Left colon (tissue), 2 donors: ENCODE measurements at regions not wholly inside any gene's neighbourhood (a gene's known extent, or its start where the extent isn't known, plus 50 kb on each side); places are given as distances from the start of the nearest gene placed in this dataset.

Experiments
- ATAC-seq: fragments of 200-7000 bp; cut with Tn5 transposase; one replicate; pipeline ENCODE4 v1.9.1; 2020; ENCODE audit warnings: mild to moderate bottlenecking, moderate library complexity
- DNase-seq, 2 donors: peaks; one replicate each; pipeline ENCODE4 v3.0.0-alpha.2; 2020
- intact Hi-C, 2 donors: fragments of 100-400 bp; cut with DNase I in 1 of 2; cut with micrococcal nuclease in 1 of 2; formaldehyde crosslinking; loops; one replicate each; pipeline versions ENCODE4 v1.11.2 to v1.14.0; 2022; cut with DNase I, micrococcal nuclease
- donor health status: DM: no; HTN: no; CAD: no.
- donor health status: DM: yes; HTN: yes; CAD: no.

DNA sequence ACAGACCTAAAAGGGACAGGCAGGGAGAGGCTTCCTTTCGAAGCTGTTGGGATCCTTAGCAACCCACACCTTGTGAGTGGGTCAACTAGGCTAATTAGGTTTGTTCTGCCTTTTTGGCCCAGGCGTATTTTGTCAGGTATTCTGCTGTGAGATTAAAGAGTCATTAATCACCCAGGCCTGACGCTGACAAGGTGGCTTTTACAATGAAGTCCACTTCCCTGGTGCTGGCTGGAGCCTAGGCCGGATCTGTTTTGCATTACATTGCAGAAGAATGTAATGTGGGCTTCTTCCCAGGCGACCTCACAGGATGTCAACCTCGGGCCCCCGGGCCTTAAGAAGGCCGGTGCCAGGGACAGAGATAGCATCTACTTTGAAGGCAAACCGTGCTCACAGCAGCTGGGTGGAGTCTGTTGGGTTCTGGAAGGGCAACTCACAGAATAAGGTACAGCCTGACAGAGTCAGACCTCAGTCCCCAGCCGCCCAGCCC, 76.9 kb downstream of the HES1 start:
- no peak for ATAC-seq
- intact Hi-C loops, result no loop called here
- no peak for DNase-seq

GRCh38 chr3:194215392-194215791, 79.4 kb downstream of the HES1 start:
- ATAC-seq (no peak), DNase-seq (no peak)
- intact Hi-C loops, result no loop called here

GRCh38 chr3:194218646-194219453, 82.9 kb downstream of the HES1 start:
- intact Hi-C loops, result no loop called here
- ATAC-seq, result no peak
- DNase-seq, result no peak

DNA sequence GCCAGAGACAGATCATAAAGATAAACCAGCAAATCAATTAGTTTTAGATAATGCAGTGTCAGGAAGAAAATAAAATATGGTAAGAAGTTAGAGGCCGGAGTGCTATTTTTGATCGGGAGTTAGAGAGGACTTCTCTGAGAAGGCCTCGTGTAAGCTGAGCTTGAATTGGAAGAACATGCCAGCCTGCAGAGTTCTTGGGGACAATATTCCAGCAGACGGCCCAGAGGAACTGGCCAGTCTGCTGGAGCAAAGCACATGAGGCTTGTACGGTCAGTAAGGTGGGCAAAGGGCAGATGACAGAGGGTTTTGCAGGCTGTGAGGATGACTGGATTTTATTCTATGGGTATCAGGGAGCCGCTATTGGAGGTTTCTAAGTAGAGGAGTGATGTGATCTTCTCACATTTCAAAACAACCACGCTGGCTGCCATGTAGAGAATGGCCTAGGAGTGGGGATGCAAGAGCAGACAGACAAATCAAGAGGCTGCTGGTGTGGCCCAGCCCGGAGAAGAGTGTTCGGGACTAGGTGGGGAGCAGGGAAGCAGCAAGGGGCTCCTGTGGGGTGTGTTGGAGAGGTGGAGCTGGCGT, 84.0 kb downstream of the HES1 start:
- no peak for DNase-seq
- no peak for ATAC-seq
- intact Hi-C loops, result no loop called here

DNA sequence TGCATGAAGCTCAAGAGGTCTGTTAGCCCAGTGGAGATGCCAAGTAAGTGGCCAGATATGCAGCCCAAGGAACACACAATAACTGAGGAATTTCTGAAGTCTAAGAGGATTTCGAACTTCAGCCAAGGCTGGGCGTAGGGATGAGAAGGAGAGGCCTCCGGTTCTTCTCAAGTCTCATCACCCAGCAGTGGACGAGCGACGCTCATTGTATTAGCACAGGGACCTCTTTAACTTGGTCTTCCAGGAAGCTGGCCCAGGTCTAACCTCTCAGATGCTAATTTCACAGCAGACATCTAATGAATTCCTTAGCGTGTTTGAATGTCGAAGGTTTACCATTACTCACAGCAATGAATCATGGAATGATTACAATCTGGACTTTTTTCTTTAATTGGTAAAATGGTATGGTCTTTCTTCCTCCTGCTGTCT, 85.0 kb downstream of the HES1 start:
- ATAC-seq, result no peak
- DNase-seq, result no peak
- intact Hi-C loops, result no loop called here

- intact Hi-C loops, result no loop called here
- no peak for DNase-seq
Measured at GRCh38 chr3:194221336-194221735, 85.4 kb downstream of the HES1 start.

GRCh38 chr3:194223951-194224350, 88.0 kb downstream of the HES1 start:
- no peak for DNase-seq

More at GRCh38 chr3:194221336-194221735, 85.4 kb downstream of the HES1 start:
- ATAC-seq, result no peak

GRCh38 chr3:194224471-194225417, 88.8 kb downstream of the HES1 start:
- intact Hi-C loops, result no loop called here
- ATAC-seq (no peak), DNase-seq (no peak)

More at GRCh38 chr3:194223951-194224350, 88.0 kb downstream of the HES1 start:
- intact Hi-C loops, result no loop called here
- ATAC-seq, result no peak

DNA sequence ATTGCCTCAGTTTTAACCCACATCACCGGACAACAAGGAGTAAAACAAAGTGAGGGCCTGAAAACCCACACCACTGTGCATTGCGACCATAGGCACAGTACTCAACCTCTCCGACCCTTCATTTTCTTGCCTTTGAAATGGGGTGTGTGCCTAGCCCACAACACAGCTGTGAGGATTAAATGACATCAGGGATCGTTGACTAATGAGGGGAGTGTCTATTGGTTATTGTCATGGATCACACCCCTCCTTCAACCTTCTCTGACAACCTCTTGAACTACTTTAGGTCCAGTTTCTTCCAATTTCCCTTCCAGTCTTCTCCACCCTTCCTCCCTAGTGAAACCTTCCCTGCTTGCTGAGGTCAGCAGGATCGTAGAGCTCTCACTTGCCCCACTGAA, 89.5 kb downstream of the HES1 start:
- no peak for ATAC-seq
- no peak for DNase-seq
- intact Hi-C loops, result no loop called here

DNA sequence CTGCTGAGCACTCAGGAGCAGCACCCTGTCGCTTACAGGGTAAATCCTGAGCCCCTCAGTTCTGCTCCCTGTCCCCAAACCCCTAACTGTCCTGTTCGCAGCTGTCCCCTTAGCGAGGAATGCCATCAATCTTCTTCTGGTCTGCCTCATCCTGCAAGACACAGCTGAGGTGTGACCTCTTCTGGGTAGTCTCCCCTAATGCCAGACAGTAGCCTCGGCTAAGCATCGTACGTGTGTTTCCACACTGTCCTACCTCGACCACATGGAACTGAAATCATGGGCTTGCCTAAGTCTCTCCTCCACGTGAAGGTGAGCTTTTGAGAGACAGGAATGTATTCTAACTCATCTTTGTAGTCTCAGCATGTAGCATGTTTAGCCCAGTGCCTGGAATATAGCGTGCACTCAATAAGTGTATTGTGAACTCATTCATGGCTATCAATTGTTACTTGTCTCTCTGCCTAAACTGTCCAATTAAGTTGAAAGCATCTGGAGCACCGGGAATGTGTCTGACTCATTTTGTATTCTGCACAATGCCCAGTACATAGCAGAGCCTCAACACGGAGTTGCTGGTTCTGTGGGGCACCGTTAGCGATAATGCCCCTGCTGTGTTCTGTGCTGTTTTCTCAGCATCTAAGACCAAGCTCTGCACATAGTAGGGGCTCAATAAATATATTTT, 90.2 kb downstream of the HES1 start:
- intact Hi-C loops, result no loop called here
- ATAC-seq, result no peak
- DNase-seq, result no peak

DNA sequence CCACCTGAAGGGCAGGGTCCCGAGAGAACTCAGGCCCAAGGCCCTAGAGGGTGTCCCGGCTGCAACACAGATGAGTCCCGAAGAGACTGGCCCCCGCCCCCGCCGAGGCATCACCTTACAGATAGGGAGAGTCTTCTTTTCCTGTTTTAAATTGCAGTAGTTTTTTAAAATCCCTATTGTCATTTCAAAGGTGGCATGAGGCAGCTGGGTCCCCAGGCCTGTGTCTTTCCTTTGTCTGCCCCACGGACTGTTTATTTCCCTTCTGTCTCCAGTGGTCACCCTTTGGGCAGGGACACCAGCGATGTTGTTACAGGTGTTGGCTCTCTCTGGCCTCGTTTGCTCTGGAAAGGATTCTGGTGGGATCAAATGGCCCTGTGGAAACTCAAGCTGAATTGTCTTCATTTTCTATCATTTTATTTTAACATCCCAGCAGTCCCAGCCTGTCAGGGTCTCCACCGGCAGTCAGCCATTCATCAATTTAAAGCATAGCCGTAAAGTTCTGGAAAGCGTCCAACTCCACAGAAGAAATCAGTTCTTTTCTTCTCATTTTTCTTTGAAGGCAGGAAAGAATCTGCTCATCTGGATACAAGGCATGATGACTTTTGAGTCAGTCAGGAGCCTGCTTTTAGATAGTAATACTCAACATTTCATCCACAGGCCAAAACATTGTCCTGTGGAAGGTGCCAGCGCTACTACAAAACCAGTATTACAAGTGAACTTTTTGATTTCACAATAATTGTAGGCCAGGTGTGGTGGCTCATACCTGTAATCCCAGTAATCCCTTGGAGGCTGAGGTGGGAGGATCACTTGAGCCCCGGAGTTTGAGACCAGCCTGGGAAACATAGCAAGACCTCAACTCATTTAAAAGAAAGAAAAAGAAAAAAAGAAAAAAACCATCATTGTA, 96.2 kb downstream of the HES1 start:
- intact Hi-C loops, result no loop called here
- ATAC-seq, result no peak
- no peak for DNase-seq

DNA sequence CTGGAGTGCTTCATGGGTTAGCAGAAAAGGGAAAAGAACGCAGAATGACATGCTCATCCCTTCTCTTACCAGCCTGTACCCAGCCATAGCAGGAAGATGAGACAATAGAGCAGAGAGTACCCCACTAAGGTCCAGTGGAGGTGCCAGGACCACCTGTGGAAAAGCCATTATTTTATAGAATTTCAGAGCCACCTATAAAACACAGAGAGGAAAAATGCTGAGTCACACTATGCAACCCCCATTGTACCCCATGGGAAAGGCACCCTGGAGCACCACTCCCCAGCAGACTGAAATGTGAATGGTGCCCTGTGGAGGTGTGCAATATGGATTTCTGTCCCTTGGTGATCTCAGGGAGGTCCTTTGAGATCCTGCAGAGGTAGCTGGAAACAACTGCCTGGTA, 97.2 kb downstream of the HES1 start:
- ATAC-seq, result no peak
- no peak for DNase-seq
- intact Hi-C loops, result no loop called here

GRCh38 chr3:194235160-194235559, 99.2 kb downstream of the HES1 start:
- DNase-seq (no peak), ATAC-seq (no peak)
- intact Hi-C loops, result no loop called here

GRCh38 chr3:194237110-194237509, 101.2 kb downstream of the HES1 start:
- intact Hi-C loops, result no loop called here
- no peak for ATAC-seq
- DNase-seq, result no peak

DNA sequence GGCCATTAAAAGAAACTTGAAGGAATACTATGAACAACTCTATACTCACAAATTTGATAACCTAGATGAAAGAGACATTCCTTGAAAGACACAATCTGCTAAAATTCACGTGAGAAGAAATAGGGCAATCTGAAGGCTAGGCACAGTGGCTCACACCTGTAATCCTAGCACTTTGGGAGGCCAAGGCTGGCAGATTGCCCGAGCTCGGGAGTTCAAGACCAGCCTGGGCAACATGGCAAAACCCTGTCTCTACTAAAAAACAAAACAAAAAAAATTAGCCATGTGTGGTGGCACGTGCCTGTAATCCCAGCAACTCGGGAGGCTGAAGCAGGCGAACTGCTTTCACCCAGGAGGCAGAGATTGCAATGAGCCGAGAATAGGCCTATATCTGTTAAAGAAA, 104.8 kb downstream of the HES1 start:
- intact Hi-C loops, result no loop called here
- ATAC-seq, result no peak
- no peak for DNase-seq

- DNase-seq (no peak), ATAC-seq (no peak)
- intact Hi-C loops, result no loop called here
Measured at GRCh38 chr3:194243172-194243837, 107.4 kb downstream of the HES1 start.

DNA sequence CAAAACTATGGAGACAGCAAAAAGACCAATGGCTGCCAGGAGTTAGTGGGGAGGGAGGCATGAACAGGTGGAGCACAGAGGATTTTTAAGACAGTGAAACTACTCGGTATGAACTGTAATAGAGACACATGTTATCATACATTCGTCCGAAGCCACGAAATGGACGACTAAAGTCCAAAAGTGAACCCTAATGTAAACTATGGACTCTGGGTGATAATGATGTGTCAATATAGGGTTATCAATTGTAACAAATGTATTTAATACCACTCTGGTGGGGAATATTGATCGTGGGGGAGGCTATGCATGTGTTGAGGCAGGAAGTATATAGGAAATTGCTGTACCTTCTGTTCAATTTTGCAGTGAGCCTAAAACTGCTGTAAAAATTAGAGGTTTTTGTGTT, 107.0 kb downstream of the CPN2 start:
- ATAC-seq, result no peak
- intact Hi-C loops, result no loop called here
- DNase-seq, result no peak

- intact Hi-C loops, result no loop called here
- DNase-seq (no peak), ATAC-seq (no peak)
Measured at GRCh38 chr3:194245474-194245873, 105.7 kb downstream of the CPN2 start.
